Upper lobe of left lung (tissue), 4 donors: ENCODE measurements at regions not wholly inside any gene's neighbourhood (a gene's known extent, or its start where the extent isn't known, plus 50 kb on each side); places are given as distances from the start of the nearest gene placed in this dataset.

ENCODE experiments used
- EP300 ChIP-seq, 4 donors: sonication (generic); formaldehyde crosslinking; IDR thresholded peaks; one replicate each; pipeline ENCODE4 v1.5.1; 2017; ENCODE audit warnings: antibody characterized with exemption in 4 of 4, control low read depth in 2 of 4
- POLR2A ChIP-seq, 4 donors: fragments of 450-650 bp; IDR thresholded peaks; one replicate each; pipeline ENCODE4 v1.5.1; 2016 to 2017; ENCODE audit warnings: antibody characterized with exemption in 4 of 4, mild to moderate bottlenecking in 2 of 4
- POLR2AphosphoS5 ChIP-seq, 2 donors: sonication (generic); formaldehyde crosslinking; IDR thresholded peaks; one replicate each; pipeline ENCODE4 v1.5.1; 2017; ENCODE audit warnings: antibody characterized with exemption in 2 of 2
- TF ChIP-seq, protein P1 (sequence below), 6 experiments: fragments of 450-650 bp in 4 of 6; fragments of 200-600 bp in 2 of 6; sonication (generic) in 2 of 6; IDR thresholded peaks; one replicate each; pipeline ENCODE4 v1.5.1; 2016 to 2019; ENCODE audit warnings: antibody characterized with exemption in 6 of 6

DNA sequence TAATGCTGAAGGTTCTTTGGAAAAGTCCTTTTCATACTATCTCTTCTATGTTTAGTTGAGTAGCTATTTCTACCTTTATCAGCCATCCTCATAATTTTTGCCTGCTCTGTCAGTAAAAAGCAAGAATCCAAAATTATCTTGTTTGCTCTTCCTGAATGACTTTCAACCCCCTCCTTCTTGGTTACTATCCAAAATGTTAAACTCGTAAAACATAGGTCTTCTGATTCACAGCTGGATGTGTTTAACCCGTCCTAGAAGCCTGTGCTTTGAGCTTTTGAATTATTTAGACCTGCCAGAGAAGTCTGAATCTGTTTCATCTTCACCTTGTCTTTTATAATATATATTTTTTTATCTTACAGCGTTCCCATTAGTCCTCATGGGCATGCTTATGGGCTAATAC lies 136.4 kb upstream of the MDFIC start:
- TF ChIP-seq POLR2A (IDR thresholded peaks at IDR 0.05) (no peak), POLR2AphosphoS5 (IDR thresholded peaks at IDR 0.05) (no peak), EP300 (IDR thresholded peaks at IDR 0.05) (no peak)
- TF ChIP-seq, protein P1, sequence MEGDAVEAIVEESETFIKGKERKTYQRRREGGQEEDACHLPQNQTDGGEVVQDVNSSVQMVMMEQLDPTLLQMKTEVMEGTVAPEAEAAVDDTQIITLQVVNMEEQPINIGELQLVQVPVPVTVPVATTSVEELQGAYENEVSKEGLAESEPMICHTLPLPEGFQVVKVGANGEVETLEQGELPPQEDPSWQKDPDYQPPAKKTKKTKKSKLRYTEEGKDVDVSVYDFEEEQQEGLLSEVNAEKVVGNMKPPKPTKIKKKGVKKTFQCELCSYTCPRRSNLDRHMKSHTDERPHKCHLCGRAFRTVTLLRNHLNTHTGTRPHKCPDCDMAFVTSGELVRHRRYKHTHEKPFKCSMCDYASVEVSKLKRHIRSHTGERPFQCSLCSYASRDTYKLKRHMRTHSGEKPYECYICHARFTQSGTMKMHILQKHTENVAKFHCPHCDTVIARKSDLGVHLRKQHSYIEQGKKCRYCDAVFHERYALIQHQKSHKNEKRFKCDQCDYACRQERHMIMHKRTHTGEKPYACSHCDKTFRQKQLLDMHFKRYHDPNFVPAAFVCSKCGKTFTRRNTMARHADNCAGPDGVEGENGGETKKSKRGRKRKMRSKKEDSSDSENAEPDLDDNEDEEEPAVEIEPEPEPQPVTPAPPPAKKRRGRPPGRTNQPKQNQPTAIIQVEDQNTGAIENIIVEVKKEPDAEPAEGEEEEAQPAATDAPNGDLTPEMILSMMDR (IDR thresholded peaks at IDR 0.05) = no peak
